Mucosa of descending colon (tissue), 3 donors: ENCODE measurements at regions not wholly inside any gene's neighbourhood (a gene's known extent, or its start where the extent isn't known, plus 50 kb on each side); places are given as distances from the start of the nearest gene placed in this dataset.

ENCODE experiments used
- ATAC-seq: fragments of 200-7000 bp; cut with Tn5 transposase; one replicate; pipeline ENCODE4 v1.9.1; 2020; ENCODE audit warnings: mild to moderate bottlenecking, moderate library complexity
- DNase-seq, 3 donors: peaks; one replicate each; pipeline ENCODE4 v3.0.0-alpha.2; 2020
- H3K36me3 ChIP-seq: fragments of 200-600 bp; one replicate; pipeline ENCODE4 v1.8.0; 2021; ENCODE audit warnings: low read depth, mild to moderate bottlenecking
- H3K4me1 ChIP-seq: fragments of 200-600 bp; one replicate; pipeline ENCODE4 v1.8.0; 2021; ENCODE audit warnings: low read depth, mild to moderate bottlenecking
- H3K4me3 ChIP-seq: fragments of 200-600 bp; one replicate; pipeline ENCODE4 v1.8.0; 2021; ENCODE audit warnings: mild to moderate bottlenecking
- H3K9me3 ChIP-seq: fragments of 200-600 bp; one replicate; pipeline ENCODE4 v1.8.0; 2021; ENCODE audit warnings: mild to moderate bottlenecking
- intact Hi-C, 2 donors: fragments of 100-400 bp; cut with DNase I in 1 of 2; cut with micrococcal nuclease in 1 of 2; formaldehyde crosslinking; loops; one replicate each; pipeline versions ENCODE4 v1.11.0 to v1.11.1; 2022; cut with DNase I, micrococcal nuclease
- TF ChIP-seq, protein P1 (sequence below): fragments of 200-600 bp; IDR thresholded peaks from one replicate; pipeline ENCODE4 v1.8.0; 2022; ENCODE audit warnings: antibody characterized with exemption, mild to moderate bottlenecking
- donor health status: DM: no; HTN: no; CAD: no; lungs with moderate emphysema.
- donor health status: DM: no; HTN: no; CAD: no.
- donor health status: DM: no; HTN: yes; CAD: no.

- DNase-seq (no peak), ATAC-seq (no peak)
- H3K4me1 ChIP-seq: no peaks in the 10 kb centered on the region
- no peaks in the 10 kb centered on the region for H3K36me3 ChIP-seq
- H3K4me3 ChIP-seq: no peak overlapping the region
- H3K9me3 ChIP-seq: no peaks in the 10 kb centered on the region
- intact Hi-C loops: no loop called here
- TF ChIP-seq, protein P1, sequence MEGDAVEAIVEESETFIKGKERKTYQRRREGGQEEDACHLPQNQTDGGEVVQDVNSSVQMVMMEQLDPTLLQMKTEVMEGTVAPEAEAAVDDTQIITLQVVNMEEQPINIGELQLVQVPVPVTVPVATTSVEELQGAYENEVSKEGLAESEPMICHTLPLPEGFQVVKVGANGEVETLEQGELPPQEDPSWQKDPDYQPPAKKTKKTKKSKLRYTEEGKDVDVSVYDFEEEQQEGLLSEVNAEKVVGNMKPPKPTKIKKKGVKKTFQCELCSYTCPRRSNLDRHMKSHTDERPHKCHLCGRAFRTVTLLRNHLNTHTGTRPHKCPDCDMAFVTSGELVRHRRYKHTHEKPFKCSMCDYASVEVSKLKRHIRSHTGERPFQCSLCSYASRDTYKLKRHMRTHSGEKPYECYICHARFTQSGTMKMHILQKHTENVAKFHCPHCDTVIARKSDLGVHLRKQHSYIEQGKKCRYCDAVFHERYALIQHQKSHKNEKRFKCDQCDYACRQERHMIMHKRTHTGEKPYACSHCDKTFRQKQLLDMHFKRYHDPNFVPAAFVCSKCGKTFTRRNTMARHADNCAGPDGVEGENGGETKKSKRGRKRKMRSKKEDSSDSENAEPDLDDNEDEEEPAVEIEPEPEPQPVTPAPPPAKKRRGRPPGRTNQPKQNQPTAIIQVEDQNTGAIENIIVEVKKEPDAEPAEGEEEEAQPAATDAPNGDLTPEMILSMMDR: no peak
Measured at GRCh38 chr4:186008057-186008456, 60.9 kb upstream of the TLR3 start.

DNA sequence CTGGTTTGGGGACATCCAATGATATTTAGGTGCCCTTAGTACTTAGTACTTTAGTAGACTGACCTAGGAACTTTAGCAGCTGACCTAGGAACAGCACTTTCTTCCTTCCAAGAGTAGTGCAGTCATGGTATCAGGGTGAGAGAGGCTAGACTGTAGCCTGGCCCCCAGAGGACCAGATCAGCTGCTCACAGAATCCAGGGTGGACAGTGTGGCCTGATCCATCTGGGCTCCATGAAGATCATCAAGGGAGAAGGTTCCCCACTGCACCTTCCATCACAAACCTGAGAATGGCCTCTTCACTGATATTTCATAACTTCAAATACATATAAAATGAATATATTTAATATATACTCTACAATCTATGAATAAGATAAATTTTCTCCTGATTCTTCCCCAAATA, 59.0 kb upstream of the TLR3 start:
- no peak overlapping the region for H3K4me3 ChIP-seq
- H3K9me3 ChIP-seq: no peaks in the 10 kb centered on the region
- no peaks in the 10 kb centered on the region for H3K4me1 ChIP-seq
- ATAC-seq: no peak
- TF ChIP-seq, protein P1: no peak
- intact Hi-C loops: no loop called here
- DNase-seq: no peak
- no peaks in the 10 kb centered on the region for H3K36me3 ChIP-seq

- intact Hi-C loops: no loop called here
- ATAC-seq: no peak
- TF ChIP-seq, protein P1: no peak
Measured at GRCh38 chr4:186010821-186011220, 58.1 kb upstream of the TLR3 start.

DNA sequence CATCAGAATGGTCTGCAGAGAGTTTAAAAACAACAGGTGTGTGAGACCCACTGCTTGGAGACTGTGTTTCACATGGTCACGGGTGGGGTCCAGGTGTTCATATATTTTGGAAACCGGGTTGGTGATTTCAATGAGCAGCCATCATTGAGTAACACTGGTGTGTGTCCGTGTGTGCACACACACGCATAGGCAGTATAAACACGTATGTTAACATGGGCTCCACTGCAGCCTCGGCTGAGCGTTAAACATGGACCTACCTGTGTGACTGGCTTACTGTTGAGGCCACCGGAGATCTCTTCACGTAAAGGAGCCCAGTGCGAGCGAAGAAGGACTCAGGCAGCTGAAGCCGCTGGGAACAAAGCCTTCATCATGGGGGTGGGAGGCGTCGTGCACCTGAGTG, 56.9 kb upstream of the TLR3 start:
- ATAC-seq (no peak), DNase-seq (no peak)
- no peaks in the 10 kb centered on the region for H3K4me1 ChIP-seq
- no peaks in the 10 kb centered on the region for H3K9me3 ChIP-seq
- intact Hi-C loops: no loop called here
- TF ChIP-seq, protein P1: no peak
- no peaks in the 10 kb centered on the region for H3K36me3 ChIP-seq
- no peak overlapping the region for H3K4me3 ChIP-seq

More at GRCh38 chr4:186010821-186011220, 58.1 kb upstream of the TLR3 start:
- Histone ChIP-seq H3K4me1 (no peaks in the 10 kb centered on the region), H3K4me3 (no peak overlapping the region), H3K9me3 (no peaks in the 10 kb centered on the region), H3K36me3 (no peaks in the 10 kb centered on the region)
- DNase-seq: no peak

DNA sequence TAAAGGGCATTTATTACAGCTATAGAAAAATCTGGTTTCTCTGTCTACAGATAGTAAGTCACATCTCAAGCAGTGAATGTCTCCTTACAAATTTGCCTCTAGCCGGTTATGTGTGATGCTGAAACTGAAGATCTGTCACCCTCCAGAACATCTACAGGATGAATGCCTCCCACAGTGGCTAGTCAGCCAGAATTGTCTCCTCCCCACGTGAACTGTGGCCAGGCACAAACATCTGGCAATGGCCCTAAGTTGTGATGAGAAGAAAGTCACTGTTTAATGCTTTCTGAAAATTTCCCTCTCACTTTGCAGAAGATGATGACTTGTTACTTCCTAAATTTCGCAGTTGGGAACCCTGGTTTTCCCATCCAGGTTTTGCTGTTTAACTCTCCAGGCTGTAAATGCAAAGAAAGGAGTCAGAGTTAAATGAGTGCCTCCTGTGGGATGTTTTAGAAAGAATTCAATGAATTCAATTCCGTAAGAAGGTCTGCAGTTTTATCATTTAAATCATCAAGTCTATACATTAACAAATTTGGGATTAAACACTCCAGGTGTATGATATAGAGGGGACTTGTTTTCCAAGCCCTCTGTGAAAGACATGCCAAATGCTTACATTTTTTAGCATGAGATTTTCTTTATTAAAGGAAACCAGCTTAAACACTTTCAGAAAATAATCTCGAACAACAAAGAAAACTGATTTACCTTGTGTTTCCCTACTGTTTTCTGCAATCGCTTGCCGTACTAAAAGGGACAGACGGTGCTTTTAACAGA, 55.4 kb upstream of the TLR3 start:
- intact Hi-C loops: no loop called here
- H3K4me3 ChIP-seq: no peak overlapping the region
- no peaks in the 10 kb centered on the region for H3K36me3 ChIP-seq
- TF ChIP-seq, protein P1: no peak
- no peak for ATAC-seq
- no peaks in the 10 kb centered on the region for H3K9me3 ChIP-seq
- DNase-seq: no peak
- no peaks in the 10 kb centered on the region for H3K4me1 ChIP-seq
